HUES48 (cell line): ENCODE measurements at regions not wholly inside any gene's neighbourhood (a gene's known extent, or its start where the extent isn't known, plus 50 kb on each side); places are given as distances from the start of the nearest gene placed in this dataset.

ENCODE experiments used
- H3K27ac ChIP-seq: one replicate; pipeline ENCODE4 v1.7.0; 2013; ENCODE audit warnings: low read depth, low read length, inconsistent platforms
- H3K27me3 ChIP-seq: 2 replicates; pipeline ENCODE4 v1.6.1; 2013; ENCODE audit warnings: mild to moderate bottlenecking, low read length; ENCODE audit not compliant: control insufficient read depth, insufficient read depth
- H3K36me3 ChIP-seq: 2 replicates; pipeline ENCODE4 v1.6.1; 2013; ENCODE audit warnings: low read length; ENCODE audit not compliant: control insufficient read depth, insufficient read depth
- H3K4me1 ChIP-seq: 2 replicates; pipeline ENCODE4 v1.6.1; 2013; ENCODE audit warnings: mild to moderate bottlenecking, low read length; ENCODE audit not compliant: control insufficient read depth, insufficient read depth
- H3K4me3 ChIP-seq: 2 replicates; pipeline ENCODE4 v1.5.1; 2013; ENCODE audit warnings: mild to moderate bottlenecking, low read depth, low read length
- H3K9ac ChIP-seq: 2 replicates; pipeline ENCODE4 v1.6.1; 2013; ENCODE audit warnings: mild to moderate bottlenecking, low read depth, low read length, moderate library complexity
- H3K9me3 ChIP-seq: 2 replicates; pipeline ENCODE4 v1.6.1; 2013; ENCODE audit warnings: low read length; ENCODE audit not compliant: control insufficient read depth, insufficient read depth

DNA sequence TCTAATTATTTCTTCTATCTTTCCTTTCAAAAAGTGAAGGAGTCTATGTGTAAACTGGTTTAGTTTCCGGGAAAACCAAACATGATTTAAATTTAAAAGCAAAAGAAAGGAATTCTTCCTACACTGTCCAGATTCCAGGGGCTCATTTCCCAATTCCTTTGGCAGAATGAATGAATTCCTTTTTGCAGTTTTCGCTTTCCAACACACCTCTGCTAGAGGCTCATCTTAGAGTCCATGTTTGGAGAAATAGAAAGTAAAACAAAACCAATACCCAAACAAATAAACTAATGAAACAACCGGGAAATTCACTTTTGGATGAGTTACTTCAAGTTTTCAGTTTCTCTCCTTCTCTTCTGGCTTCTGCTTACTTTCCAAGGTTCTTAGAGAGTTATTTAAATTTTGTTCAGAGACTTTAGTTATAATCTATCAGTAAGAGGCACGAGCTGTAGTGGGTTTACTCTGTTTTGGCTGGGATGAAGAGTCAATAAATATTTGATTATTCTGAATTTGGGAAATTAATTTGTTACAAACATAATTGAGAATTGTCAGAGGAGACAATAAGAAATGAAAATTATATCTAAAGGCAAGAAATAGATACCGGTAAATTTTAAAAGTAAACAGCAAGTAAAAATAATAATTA, 365.0 kb upstream of the CDH9 start:
- no peak overlapping the region for H3K4me3 ChIP-seq
- H3K9ac ChIP-seq, result no peak overlapping the region
- no peak overlapping the region for H3K27ac ChIP-seq

DNA sequence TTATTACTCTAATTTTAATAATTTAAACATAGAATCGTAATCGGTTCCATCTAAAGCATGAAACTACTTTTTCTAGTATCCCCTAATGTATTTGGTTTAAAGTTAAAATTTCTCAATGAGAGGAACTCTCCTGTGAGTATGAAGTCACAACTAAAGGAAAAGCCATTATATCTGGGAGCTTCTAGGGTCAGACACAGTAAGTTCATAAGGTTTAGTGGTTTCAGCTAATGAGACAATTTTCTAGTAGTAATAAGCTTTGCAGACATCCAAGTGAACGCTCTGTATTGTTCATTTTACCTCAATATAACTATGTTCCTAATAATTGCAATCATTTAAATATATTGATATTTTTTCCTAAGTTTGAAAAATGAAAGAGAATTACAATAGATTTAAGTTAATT, 364.4 kb upstream of the CDH9 start:
- no peak overlapping the region for H3K4me3 ChIP-seq
- H3K9ac ChIP-seq, result no peak overlapping the region

More for the DNA sequence above, 365.0 kb upstream of the CDH9 start:
- Histone ChIP-seq H3K36me3 (no peaks in the 10 kb centered on the region), H3K9me3 (0 out of 2 replicates have a peak, but pooled peaks cover 5% of the 10 kb centered on the region), H3K27me3 (no peaks in the 10 kb centered on the region), H3K4me1 (no peaks in the 10 kb centered on the region)

DNA sequence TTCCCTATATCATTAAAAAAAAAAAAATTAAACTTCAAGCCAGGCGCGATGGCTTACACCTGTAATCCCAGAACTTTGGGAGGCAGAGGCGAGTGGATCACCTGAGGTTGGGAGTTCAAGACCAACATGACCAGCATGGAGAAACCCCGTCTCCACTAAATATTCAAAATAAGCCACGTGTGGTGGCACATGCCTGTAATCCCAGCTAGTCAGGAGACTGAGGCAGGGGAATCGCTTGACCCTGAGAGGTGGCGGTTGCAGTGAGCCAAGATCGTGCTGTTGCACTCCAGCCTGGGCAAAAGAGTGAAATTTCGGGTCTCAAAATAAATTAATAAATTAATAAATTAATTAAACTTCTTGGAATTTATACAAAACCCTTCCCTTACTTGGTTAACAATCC, 358.6 kb upstream of the CDH9 start:
- Histone ChIP-seq H3K9ac (no peak overlapping the region), H3K27ac (no peak overlapping the region), H3K4me1 (no peaks in the 10 kb centered on the region), H3K27me3 (no peaks in the 10 kb centered on the region), H3K9me3 (0 out of 2 replicates have a peak, but pooled peaks cover 5% of the 10 kb centered on the region), H3K4me3 (no peak overlapping the region), H3K36me3 (no peaks in the 10 kb centered on the region)

More for the DNA sequence above, 364.4 kb upstream of the CDH9 start:
- Histone ChIP-seq H3K27me3 (no peaks in the 10 kb centered on the region), H3K36me3 (no peaks in the 10 kb centered on the region), H3K4me1 (no peaks in the 10 kb centered on the region), H3K9me3 (0 out of 2 replicates have a peak, but pooled peaks cover 5% of the 10 kb centered on the region), H3K27ac (no peak overlapping the region)

DNA sequence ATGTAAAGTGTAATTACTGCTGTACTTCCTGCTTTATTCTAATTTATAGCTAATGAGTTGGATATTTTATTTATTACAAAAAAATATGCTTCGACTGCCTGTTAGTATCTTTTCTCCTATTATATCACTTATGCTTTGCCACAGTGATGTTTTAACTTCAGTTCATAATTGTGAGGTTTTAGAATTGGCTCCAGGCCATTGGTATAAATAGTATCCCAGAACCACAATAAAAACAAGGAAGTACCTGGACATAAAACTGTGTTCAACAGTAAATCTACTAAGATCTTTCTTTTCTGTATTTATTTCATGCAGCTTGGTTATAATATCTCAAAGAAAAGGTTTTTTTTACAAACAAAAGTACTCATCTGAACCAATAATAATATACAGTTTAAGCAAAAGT, 354.3 kb upstream of the CDH9 start:
- no peak overlapping the region for H3K27ac ChIP-seq
- no peak overlapping the region for H3K4me3 ChIP-seq
- H3K9ac ChIP-seq, result no peak overlapping the region
- no peaks in the 10 kb centered on the region for H3K36me3 ChIP-seq
- no peaks in the 10 kb centered on the region for H3K9me3 ChIP-seq
- no peaks in the 10 kb centered on the region for H3K27me3 ChIP-seq
- peaks cover 10% of the 10 kb centered on the region for H3K4me1 ChIP-seq

DNA sequence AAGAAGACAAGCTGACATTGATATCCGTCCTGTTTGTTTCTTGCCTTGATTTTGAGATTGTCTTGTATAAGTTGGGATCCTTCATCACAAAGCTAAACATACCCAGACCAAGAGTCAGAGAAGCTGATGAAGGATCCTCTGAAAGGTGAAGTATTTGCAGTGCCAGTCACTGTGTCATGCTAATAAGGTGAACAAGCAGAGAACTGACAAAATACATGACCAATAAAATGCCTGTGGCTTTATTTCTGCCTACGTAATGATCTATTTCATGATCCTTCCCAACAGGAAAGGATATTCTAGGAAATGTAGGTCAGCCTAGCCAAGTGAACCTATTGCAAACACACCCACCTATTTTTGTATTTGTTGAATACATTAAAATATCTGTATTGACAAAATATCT, 351.3 kb upstream of the CDH9 start:
- Histone ChIP-seq H3K27me3 (no peaks in the 10 kb centered on the region), H3K9me3 (no peaks in the 10 kb centered on the region), H3K9ac (no peak overlapping the region), H3K4me1 (peaks cover 16% of the 10 kb centered on the region), H3K36me3 (no peaks in the 10 kb centered on the region), H3K27ac (no peak overlapping the region), H3K4me3 (no peak overlapping the region)

DNA sequence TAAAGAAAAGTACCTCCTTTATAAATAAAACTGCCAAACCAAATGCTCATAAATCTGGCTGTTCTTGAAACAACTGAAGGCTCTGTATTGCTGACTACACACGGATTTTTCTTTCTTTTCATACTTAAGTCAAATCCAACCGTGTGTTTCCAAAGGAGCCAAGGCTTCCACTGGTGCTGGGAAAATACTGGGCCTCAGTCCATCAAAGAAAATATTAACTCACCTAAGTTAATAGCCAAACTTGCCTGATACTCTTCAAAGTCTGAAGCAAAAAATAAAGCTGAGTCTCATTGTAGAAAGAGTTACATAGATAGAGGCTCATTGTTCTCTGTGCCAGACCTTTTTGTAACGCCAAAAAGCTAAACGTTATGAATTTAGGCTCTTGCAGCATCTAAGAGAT, 350.4 kb upstream of the CDH9 start:
- H3K4me1 ChIP-seq, result peaks cover 16% of the 10 kb centered on the region
- H3K4me3 ChIP-seq, result no peak overlapping the region
- no peak overlapping the region for H3K27ac ChIP-seq
- H3K9me3 ChIP-seq, result no peaks in the 10 kb centered on the region
- no peak overlapping the region for H3K9ac ChIP-seq
- H3K27me3 ChIP-seq, result no peaks in the 10 kb centered on the region
- no peaks in the 10 kb centered on the region for H3K36me3 ChIP-seq

DNA sequence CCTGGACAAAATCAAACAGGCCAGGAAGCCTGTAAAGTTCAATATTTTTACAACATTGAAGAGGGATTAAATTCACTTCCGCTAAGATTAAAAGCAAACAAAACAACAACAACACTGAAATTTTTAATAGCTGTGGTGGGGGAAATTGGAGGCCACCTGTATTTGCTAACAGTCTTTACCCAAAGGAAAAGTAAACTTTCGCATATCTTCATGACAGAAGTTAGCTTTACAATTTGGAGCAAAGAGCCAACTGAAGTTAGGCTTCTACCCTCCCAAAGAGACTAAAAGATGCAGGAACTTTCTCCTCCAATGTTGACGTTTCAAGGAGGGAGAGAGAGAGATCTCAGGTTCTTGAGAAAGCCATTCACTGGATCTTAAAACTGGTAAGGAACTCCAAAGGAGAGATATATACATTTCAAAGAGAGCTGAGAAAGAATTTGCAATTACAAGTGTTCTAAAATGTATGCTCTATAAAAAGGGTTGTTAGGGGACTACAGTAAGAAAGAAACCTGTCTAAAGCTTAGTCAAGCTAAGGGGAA, 349.2 kb upstream of the CDH9 start:
- H3K27ac ChIP-seq, result no peak overlapping the region

DNA sequence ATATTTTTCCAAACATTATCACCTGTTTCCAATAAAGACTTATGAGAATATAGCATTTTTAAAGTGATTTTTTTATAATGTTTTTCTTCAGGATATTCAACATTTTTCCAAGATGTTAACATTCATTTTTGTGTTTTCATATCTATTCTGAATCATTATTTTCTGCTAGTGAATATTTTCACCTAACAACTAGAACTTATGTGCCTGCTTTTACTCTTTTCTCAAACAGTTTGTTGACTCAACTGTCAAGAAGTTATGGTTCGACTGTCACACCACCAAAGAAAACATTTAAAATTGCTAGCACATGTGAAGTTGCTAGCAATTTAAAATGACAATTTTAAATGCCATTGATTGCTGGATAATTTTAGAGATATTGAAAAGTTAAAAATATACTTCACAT, 343.3 kb upstream of the CDH9 start:
- Histone ChIP-seq H3K4me1 (no peaks in the 10 kb centered on the region), H3K9me3 (no peaks in the 10 kb centered on the region), H3K9ac (no peak overlapping the region), H3K4me3 (no peak overlapping the region), H3K27ac (no peak overlapping the region), H3K36me3 (no peaks in the 10 kb centered on the region), H3K27me3 (no peaks in the 10 kb centered on the region)

More for the DNA sequence above, 349.2 kb upstream of the CDH9 start:
- Histone ChIP-seq H3K4me1 (peaks cover 16% of the 10 kb centered on the region), H3K36me3 (no peaks in the 10 kb centered on the region), H3K9ac (no peak overlapping the region), H3K4me3 (no peak overlapping the region), H3K9me3 (no peaks in the 10 kb centered on the region), H3K27me3 (no peaks in the 10 kb centered on the region)

DNA sequence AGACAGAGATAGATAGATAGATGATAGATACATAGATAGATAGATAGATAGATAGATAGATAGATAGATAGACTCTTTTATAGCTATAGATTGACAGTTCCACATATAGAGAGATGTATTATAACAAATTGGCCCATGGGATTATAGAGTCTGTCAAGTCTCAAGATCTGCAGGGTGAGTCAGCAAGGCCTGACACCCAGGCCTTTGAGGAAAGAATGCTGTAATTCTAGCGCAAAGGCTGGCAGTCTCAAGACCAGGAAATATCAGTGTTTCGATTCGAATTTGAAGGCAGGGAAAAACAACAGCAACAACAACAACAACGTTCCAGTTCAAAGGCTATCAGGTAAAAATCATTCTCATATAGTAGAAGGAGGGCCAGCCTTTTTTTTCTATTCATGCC, 339.2 kb upstream of the CDH9 start:
- no peak overlapping the region for H3K9ac ChIP-seq
- H3K36me3 ChIP-seq, result no peaks in the 10 kb centered on the region
- no peaks in the 10 kb centered on the region for H3K4me1 ChIP-seq
- H3K9me3 ChIP-seq, result no peaks in the 10 kb centered on the region
- no peaks in the 10 kb centered on the region for H3K27me3 ChIP-seq
- no peak overlapping the region for H3K4me3 ChIP-seq
- no peak overlapping the region for H3K27ac ChIP-seq

DNA sequence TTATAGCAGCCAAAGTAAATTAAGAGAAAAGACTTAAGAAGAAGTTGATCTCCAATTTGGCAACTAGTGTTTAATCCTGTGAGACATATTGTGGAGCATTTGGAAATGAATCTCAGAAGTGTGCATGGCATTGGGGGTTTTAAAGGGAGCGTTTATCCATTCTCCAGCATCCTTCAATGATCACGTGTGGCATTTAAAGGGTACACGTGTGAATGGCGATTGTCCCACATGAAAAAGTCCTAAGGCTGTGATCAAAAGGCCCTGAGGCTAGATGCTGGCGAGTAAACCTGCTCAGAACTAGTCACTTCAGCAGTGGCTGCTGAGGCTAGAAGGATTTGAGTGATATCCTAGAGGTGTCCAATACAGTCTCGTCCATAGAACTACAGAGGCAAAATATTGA, 315.6 kb upstream of the CDH9 start:
- no peak overlapping the region for H3K9ac ChIP-seq
- H3K27ac ChIP-seq, result no peak overlapping the region
- no peaks in the 10 kb centered on the region for H3K27me3 ChIP-seq
- H3K36me3 ChIP-seq, result no peaks in the 10 kb centered on the region
- H3K4me3 ChIP-seq, result no peak overlapping the region
- no peaks in the 10 kb centered on the region for H3K4me1 ChIP-seq
- no peaks in the 10 kb centered on the region for H3K9me3 ChIP-seq

DNA sequence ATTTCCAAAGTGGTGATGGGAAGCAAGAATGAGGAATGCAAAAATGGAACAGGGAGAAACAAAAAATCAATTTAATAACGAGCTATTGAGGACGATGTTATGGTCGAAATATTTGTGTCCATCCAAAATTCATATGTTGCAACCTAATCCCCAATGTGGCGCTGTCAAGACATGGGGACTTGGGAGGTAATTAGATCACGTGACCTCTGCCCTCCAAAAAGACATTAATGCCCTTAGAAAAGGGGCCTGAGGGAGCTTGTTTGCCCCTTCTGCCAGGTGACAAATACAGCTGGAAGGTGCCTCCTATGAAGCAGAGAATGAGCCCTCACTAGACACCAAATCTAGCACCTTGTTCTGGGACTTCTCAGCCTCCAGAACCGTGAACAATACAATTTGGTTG, 315.2 kb upstream of the CDH9 start:
- no peaks in the 10 kb centered on the region for H3K27me3 ChIP-seq
- H3K4me3 ChIP-seq, result no peak overlapping the region
- no peaks in the 10 kb centered on the region for H3K4me1 ChIP-seq
- no peak overlapping the region for H3K27ac ChIP-seq
- H3K9me3 ChIP-seq, result no peaks in the 10 kb centered on the region
- no peaks in the 10 kb centered on the region for H3K36me3 ChIP-seq
- no peak overlapping the region for H3K9ac ChIP-seq
